ENCODE measurements at regions not wholly inside any gene's neighbourhood (a gene's known extent, or its start where the extent isn't known, plus 50 kb on each side); places are given as distances from the start of the nearest gene placed in this dataset.

DNA sequence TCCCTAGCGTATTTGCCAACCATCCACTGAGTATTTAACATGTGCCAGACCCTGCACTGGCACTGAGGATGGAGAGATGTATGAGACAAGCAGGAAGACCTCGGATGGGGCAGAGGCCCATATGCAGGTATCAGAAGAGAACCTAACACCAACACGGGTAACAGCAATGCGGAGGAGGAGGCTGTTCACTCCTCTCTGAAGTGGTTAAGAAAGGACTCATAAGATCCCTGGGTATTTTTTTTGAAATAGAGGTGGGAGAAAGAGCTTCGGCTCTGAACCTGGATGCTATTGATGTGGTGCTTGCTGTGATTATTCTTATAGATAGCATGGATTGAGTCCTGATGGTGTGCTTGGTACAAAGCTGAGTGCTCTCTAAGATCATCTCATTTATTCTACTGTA is 418.3 kb downstream of the LPIN1 start:
- no peak for TF ChIP-seq POLR2A (IDR thresholded peaks at IDR 0.05)
- TF ChIP-seq, protein P1, sequence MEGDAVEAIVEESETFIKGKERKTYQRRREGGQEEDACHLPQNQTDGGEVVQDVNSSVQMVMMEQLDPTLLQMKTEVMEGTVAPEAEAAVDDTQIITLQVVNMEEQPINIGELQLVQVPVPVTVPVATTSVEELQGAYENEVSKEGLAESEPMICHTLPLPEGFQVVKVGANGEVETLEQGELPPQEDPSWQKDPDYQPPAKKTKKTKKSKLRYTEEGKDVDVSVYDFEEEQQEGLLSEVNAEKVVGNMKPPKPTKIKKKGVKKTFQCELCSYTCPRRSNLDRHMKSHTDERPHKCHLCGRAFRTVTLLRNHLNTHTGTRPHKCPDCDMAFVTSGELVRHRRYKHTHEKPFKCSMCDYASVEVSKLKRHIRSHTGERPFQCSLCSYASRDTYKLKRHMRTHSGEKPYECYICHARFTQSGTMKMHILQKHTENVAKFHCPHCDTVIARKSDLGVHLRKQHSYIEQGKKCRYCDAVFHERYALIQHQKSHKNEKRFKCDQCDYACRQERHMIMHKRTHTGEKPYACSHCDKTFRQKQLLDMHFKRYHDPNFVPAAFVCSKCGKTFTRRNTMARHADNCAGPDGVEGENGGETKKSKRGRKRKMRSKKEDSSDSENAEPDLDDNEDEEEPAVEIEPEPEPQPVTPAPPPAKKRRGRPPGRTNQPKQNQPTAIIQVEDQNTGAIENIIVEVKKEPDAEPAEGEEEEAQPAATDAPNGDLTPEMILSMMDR (IDR thresholded peaks at IDR 0.05), result no peak

Data from Peyer's patch (tissue), 4 donors.